ENCODE measurements at regions not wholly inside any gene's neighbourhood (a gene's known extent, or its start where the extent isn't known, plus 50 kb on each side); places are given as distances from the start of the nearest gene placed in this dataset.

DNA sequence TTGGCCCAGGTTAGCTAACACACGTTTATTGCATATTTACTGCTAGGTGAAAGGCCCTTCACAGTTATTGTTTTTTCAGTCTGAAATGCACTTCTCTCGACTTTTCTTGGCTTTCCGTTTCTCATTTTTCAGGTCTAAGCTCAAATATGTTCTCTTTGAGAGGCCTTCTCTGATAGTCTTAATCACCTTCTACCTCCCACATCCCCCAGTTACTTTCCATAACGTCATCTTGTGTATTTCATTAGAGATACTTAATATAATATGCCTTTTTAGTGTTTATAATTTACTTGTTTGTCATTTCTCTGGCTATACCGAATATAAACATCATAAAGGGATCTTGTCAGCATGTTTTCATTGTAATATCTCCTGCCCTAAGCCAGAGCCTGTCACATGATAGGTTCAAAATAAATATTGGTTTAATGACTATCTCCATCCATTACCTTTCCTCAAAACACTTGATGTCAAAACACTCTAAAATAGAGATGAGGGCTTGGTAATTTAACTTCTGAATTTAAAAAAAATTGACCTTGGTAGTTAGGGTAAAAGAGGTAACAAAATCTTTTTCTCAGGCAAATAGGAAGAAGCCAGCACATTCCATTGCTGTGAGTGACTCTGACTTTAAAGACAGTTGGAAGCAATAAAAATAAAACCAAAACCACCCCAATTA is 168.6 kb upstream of the RFC3 start:
- DNase-seq (ENCODE audit: low spot score), result no peak
- H3K9ac ChIP-seq (ENCODE audit: low read depth in 1 of 2, low read length in 2 of 2), result no peak overlapping the region
- no peaks in the 10 kb centered on the region for H3K27me3 ChIP-seq (ENCODE audit: control insufficient read depth in 4 of 4, insufficient read depth in 4 of 4, low read length in 3 of 4)
- H3K4me1 ChIP-seq (ENCODE audit: control insufficient read depth in 4 of 4, insufficient read depth in 4 of 4, low read length in 3 of 4), result no peaks in the 10 kb centered on the region
- H3K27ac ChIP-seq (ENCODE audit: low read depth in 1 of 2, low read length in 2 of 2), result no peak overlapping the region
- WGBS, result 64% methylated on average over 5 of the region's 5 CpGs
- no peaks in the 10 kb centered on the region for H3K36me3 ChIP-seq (ENCODE audit: control insufficient read depth in 4 of 4, insufficient read depth in 3 of 4, low read depth in 1 of 4, low read length in 3 of 4)
- H3K9me3 ChIP-seq (ENCODE audit: control insufficient read depth in 4 of 4, low read length in 3 of 4), result no peaks in the 10 kb centered on the region
- H3K4me3 ChIP-seq (ENCODE audit: low read depth in 1 of 3, low read length in 3 of 3), result no peak overlapping the region
- TF ChIP-seq HNF4G (IDR thresholded peaks at IDR 0.05) (no peak), YY1 (IDR thresholded peaks at IDR 0.05) (peak; percentile 33), RXRA (IDR thresholded peaks at IDR 0.05) (peak in 1 of 2 donors; percentile 15), FOXA2 (IDR thresholded peaks at IDR 0.05) (peak; percentile 63), TAF1 (conservative IDR thresholded peaks at IDR 0.05) (no peak), HNF4A (conservative IDR thresholded peaks at IDR 0.05) (peak in 1 of 2 donors; percentile 5)
- TF ChIP-seq, protein P1, sequence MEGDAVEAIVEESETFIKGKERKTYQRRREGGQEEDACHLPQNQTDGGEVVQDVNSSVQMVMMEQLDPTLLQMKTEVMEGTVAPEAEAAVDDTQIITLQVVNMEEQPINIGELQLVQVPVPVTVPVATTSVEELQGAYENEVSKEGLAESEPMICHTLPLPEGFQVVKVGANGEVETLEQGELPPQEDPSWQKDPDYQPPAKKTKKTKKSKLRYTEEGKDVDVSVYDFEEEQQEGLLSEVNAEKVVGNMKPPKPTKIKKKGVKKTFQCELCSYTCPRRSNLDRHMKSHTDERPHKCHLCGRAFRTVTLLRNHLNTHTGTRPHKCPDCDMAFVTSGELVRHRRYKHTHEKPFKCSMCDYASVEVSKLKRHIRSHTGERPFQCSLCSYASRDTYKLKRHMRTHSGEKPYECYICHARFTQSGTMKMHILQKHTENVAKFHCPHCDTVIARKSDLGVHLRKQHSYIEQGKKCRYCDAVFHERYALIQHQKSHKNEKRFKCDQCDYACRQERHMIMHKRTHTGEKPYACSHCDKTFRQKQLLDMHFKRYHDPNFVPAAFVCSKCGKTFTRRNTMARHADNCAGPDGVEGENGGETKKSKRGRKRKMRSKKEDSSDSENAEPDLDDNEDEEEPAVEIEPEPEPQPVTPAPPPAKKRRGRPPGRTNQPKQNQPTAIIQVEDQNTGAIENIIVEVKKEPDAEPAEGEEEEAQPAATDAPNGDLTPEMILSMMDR (IDR thresholded peaks at IDR 0.05; ENCODE audit: low read depth, low read length, missing input control), result no peak

DNA sequence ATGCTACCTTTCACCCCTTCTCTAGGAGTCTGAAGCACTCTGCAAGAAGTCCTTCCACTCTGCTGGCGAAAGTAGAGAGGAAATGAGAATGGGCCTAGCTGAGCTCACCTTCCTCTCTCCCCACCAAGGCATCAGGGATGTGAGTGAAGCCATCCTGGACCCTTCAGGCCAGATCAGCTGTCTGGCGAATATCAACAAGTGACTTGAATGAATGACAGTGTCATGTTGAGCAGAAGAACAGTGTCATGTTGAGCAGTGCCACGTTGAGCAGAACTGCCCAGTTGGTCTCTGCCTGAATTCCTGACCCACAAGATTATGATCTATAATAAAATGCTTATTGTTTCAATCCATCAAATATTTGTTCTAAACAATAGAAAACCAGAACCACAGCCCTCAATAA is 166.2 kb upstream of the RFC3 start:
- Histone ChIP-seq H3K27me3 (ENCODE audit: control insufficient read depth in 4 of 4, insufficient read depth in 4 of 4, low read length in 3 of 4) (no peaks in the 10 kb centered on the region), H3K9me3 (ENCODE audit: control insufficient read depth in 4 of 4, low read length in 3 of 4) (no peaks in the 10 kb centered on the region), H3K4me1 (ENCODE audit: control insufficient read depth in 4 of 4, insufficient read depth in 4 of 4, low read length in 3 of 4) (no peaks in the 10 kb centered on the region), H3K27ac (ENCODE audit: low read depth in 1 of 2, low read length in 2 of 2) (no peak overlapping the region), H3K4me3 (ENCODE audit: low read depth in 1 of 3, low read length in 3 of 3) (no peak overlapping the region), H3K9ac (ENCODE audit: low read depth in 1 of 2, low read length in 2 of 2) (no peak overlapping the region), H3K36me3 (ENCODE audit: control insufficient read depth in 4 of 4, insufficient read depth in 3 of 4, low read depth in 1 of 4, low read length in 3 of 4) (no peaks in the 10 kb centered on the region)
- no peak for DNase-seq (ENCODE audit: low spot score)
- WGBS, result 92% methylated on average over 3 of the region's 3 CpGs
- no peak for TF ChIP-seq NR2F2 (IDR thresholded peaks at IDR 0.05)
- TF ChIP-seq, protein P2, sequence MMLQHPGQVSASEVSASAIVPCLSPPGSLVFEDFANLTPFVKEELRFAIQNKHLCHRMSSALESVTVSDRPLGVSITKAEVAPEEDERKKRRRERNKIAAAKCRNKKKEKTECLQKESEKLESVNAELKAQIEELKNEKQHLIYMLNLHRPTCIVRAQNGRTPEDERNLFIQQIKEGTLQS (IDR thresholded peaks at IDR 0.05), result no peak
- no peak for TF ChIP-seq FOXA2 (IDR thresholded peaks at IDR 0.05)
- TF ChIP-seq, protein P3, sequence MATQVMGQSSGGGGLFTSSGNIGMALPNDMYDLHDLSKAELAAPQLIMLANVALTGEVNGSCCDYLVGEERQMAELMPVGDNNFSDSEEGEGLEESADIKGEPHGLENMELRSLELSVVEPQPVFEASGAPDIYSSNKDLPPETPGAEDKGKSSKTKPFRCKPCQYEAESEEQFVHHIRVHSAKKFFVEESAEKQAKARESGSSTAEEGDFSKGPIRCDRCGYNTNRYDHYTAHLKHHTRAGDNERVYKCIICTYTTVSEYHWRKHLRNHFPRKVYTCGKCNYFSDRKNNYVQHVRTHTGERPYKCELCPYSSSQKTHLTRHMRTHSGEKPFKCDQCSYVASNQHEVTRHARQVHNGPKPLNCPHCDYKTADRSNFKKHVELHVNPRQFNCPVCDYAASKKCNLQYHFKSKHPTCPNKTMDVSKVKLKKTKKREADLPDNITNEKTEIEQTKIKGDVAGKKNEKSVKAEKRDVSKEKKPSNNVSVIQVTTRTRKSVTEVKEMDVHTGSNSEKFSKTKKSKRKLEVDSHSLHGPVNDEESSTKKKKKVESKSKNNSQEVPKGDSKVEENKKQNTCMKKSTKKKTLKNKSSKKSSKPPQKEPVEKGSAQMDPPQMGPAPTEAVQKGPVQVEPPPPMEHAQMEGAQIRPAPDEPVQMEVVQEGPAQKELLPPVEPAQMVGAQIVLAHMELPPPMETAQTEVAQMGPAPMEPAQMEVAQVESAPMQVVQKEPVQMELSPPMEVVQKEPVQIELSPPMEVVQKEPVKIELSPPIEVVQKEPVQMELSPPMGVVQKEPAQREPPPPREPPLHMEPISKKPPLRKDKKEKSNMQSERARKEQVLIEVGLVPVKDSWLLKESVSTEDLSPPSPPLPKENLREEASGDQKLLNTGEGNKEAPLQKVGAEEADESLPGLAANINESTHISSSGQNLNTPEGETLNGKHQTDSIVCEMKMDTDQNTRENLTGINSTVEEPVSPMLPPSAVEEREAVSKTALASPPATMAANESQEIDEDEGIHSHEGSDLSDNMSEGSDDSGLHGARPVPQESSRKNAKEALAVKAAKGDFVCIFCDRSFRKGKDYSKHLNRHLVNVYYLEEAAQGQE (IDR thresholded peaks at IDR 0.05), result no peak
- no peak for TF ChIP-seq YY1 (IDR thresholded peaks at IDR 0.05)
- TF ChIP-seq SP1 (IDR thresholded peaks at IDR 0.05), result no peak
- no peak for TF ChIP-seq HNF4A (conservative IDR thresholded peaks at IDR 0.05)
- no peak for TF ChIP-seq RXRA (IDR thresholded peaks at IDR 0.05)
- TF ChIP-seq, protein P4, sequence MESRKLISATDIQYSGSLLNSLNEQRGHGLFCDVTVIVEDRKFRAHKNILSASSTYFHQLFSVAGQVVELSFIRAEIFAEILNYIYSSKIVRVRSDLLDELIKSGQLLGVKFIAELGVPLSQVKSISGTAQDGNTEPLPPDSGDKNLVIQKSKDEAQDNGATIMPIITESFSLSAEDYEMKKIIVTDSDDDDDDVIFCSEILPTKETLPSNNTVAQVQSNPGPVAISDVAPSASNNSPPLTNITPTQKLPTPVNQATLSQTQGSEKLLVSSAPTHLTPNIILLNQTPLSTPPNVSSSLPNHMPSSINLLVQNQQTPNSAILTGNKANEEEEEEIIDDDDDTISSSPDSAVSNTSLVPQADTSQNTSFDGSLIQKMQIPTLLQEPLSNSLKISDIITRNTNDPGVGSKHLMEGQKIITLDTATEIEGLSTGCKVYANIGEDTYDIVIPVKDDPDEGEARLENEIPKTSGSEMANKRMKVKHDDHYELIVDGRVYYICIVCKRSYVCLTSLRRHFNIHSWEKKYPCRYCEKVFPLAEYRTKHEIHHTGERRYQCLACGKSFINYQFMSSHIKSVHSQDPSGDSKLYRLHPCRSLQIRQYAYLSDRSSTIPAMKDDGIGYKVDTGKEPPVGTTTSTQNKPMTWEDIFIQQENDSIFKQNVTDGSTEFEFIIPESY (IDR thresholded peaks at IDR 0.05), result no peak
- no peak for TF ChIP-seq JUND (IDR thresholded peaks at IDR 0.05)
- TF ChIP-seq GABPA (IDR thresholded peaks at IDR 0.05 in 1 of 2, conservative IDR thresholded peaks at IDR 0.05 in 1 of 2), result no peak
- TF ChIP-seq HNF4G (IDR thresholded peaks at IDR 0.05), result no peak
